Hepatocyte (in vitro differentiated cells): ENCODE measurements at regions not wholly inside any gene's neighbourhood (a gene's known extent, or its start where the extent isn't known, plus 50 kb on each side); places are given as distances from the start of the nearest gene placed in this dataset.

Experiments used
- DNase-seq: peaks from one replicate; pipeline ENCODE4 v3.0.0-alpha.2; 2016; ENCODE audit warnings: low spot score
- H2AFZ ChIP-seq: fragments of 200-600 bp; sonication (generic); 2 replicates; pipeline ENCODE4 v1.6.0; 2016; ENCODE audit warnings: antibody characterized with exemption, mild to moderate bottlenecking
- H3K27ac ChIP-seq: fragments of 200-600 bp; sonication (generic); 2 replicates; pipeline ENCODE4 v1.5.1; 2016; ENCODE audit warnings: mild to moderate bottlenecking
- H3K27me3 ChIP-seq: fragments of 200-600 bp; sonication (generic); 2 replicates; pipeline ENCODE4 v1.6.1; 2016
- H3K36me3 ChIP-seq: fragments of 200-600 bp; sonication (generic); replicated peaks from 2 replicates; pipeline ENCODE4 v1.5.1; 2016; ENCODE audit warnings: low read depth; ENCODE audit not compliant: insufficient read depth
- H3K4me1 ChIP-seq: fragments of 200-600 bp; sonication (generic); 2 replicates; pipeline ENCODE4 v1.5.1; 2016; ENCODE audit warnings: mild to moderate bottlenecking, moderate library complexity; ENCODE audit not compliant: insufficient read depth
- H3K4me2 ChIP-seq: fragments of 200-600 bp; sonication (generic); 2 replicates; pipeline ENCODE4 v1.6.0; 2016
- H3K4me3 ChIP-seq: fragments of 200-600 bp; sonication (generic); 2 replicates; pipeline ENCODE4 v1.5.1; 2016; ENCODE audit warnings: mild to moderate bottlenecking
- H3K79me2 ChIP-seq: fragments of 200-600 bp; sonication (generic); 2 replicates; pipeline ENCODE4 v1.6.0; 2017; ENCODE audit warnings: mild to moderate bottlenecking
- H3K9me2 ChIP-seq: fragments of 200-600 bp; sonication (generic); replicated peaks from 2 replicates; pipeline ENCODE4 v1.6.0; 2017; ENCODE audit warnings: mild to moderate bottlenecking; ENCODE audit not compliant: insufficient read depth
- H3K9me3 ChIP-seq: fragments of 200-600 bp; sonication (generic); 2 replicates; pipeline ENCODE4 v1.5.1; 2016; ENCODE audit warnings: low read depth, mild to moderate bottlenecking
- H4K20me1 ChIP-seq: fragments of 200-600 bp; sonication (generic); 2 replicates; pipeline ENCODE4 v1.6.0; 2016; ENCODE audit warnings: mild to moderate bottlenecking; ENCODE audit not compliant: insufficient read depth, poor library complexity, severe bottlenecking
- CTCF ChIP-seq: fragments of 200-600 bp; sonication (generic); IDR thresholded peaks from 2 replicates; pipeline ENCODE4 v1.5.1; 2016; ENCODE audit warnings: antibody characterized with exemption, mild to moderate bottlenecking; ENCODE audit not compliant: poor library complexity
- EZH2 ChIP-seq: fragments of 200-600 bp; sonication (generic); IDR thresholded peaks from 2 replicates; pipeline ENCODE4 v1.6.1; 2016; ENCODE audit warnings: antibody characterized with exemption, mild to moderate bottlenecking, borderline replicate concordance
- EZH2phosphoT487 ChIP-seq: fragments of 200-600 bp; sonication (generic); IDR thresholded peaks from one replicate; pipeline ENCODE4 v1.6.1; 2018; ENCODE audit warnings: antibody characterized with exemption, mild to moderate bottlenecking, low read depth, moderate library complexity; ENCODE audit not compliant: unreplicated experiment, severe bottlenecking
- WGBS: methylation state at CpG from one replicate; pipeline ENCODE4 v1.1.6; 2016; ENCODE audit warnings: low lambda C conversion rate; ENCODE audit errors: missing lambda C conversion rate; 5-methylcytosine and 5-hydroxymethylcytosine counted together

- Histone ChIP-seq H3K4me3 (no peak overlapping the region), H4K20me1 (no peaks in the 10 kb centered on the region), H3K9me3 (no peaks in the 10 kb centered on the region), H3K27ac (no peak overlapping the region), H3K27me3 (peaks cover 14% of the 10 kb centered on the region), H3K4me2 (no peak overlapping the region), H3K36me3 (no peaks in the 10 kb centered on the region), H2AFZ (no peak overlapping the region), H3K79me2 (no peaks in the 10 kb centered on the region), H3K4me1 (no peaks in the 10 kb centered on the region), H3K9me2 (no peaks in the 10 kb centered on the region)
- TF ChIP-seq EZH2: no peak
- TF ChIP-seq EZH2phosphoT487: no peak
- no peak for TF ChIP-seq CTCF
- no peak for DNase-seq
- WGBS: 81% methylated on average over 3 of the region's 3 CpGs
Observed at GRCh38 chr13:27847669-27848068, 55.4 kb downstream of the GSX1 start.

- no peaks in the 10 kb centered on the region for H3K36me3 ChIP-seq
- H3K27me3 ChIP-seq: peaks cover 18% of the 10 kb centered on the region
- TF ChIP-seq EZH2phosphoT487: no peak
- no peak overlapping the region for H3K4me2 ChIP-seq
- no peak overlapping the region for H2AFZ ChIP-seq
- H3K79me2 ChIP-seq: no peaks in the 10 kb centered on the region
- 77% methylated on average over 18 of the region's 18 CpGs for WGBS
- no peaks in the 10 kb centered on the region for H3K9me3 ChIP-seq
- no peak overlapping the region for H3K4me3 ChIP-seq
- H4K20me1 ChIP-seq: no peaks in the 10 kb centered on the region
- H3K9me2 ChIP-seq: no peaks in the 10 kb centered on the region
- H3K27ac ChIP-seq: no peak overlapping the region
- no peaks in the 10 kb centered on the region for H3K4me1 ChIP-seq
- DNase-seq: peak; percentile 52
Observed at GRCh38 chr13:27851096-27851850, 59.0 kb downstream of the GSX1 start.

- TF ChIP-seq CTCF (no peak), EZH2phosphoT487 (no peak), EZH2 (no peak)
- Histone ChIP-seq H3K9me2 (no peaks in the 10 kb centered on the region), H3K36me3 (no peaks in the 10 kb centered on the region), H3K27ac (no peak overlapping the region), H2AFZ (no peak overlapping the region), H3K79me2 (no peaks in the 10 kb centered on the region), H3K4me1 (no peaks in the 10 kb centered on the region), H3K27me3 (peaks cover 12% of the 10 kb centered on the region), H3K4me3 (no peak overlapping the region), H3K9me3 (no peaks in the 10 kb centered on the region), H3K4me2 (no peak overlapping the region), H4K20me1 (no peaks in the 10 kb centered on the region)
- DNase-seq: no peak
- 82% methylated on average over 5 of the region's 5 CpGs for WGBS
Observed at GRCh38 chr13:27852491-27852890, 60.2 kb downstream of the GSX1 start.

- Histone ChIP-seq H3K27ac (no peak overlapping the region), H4K20me1 (no peaks in the 10 kb centered on the region), H3K4me1 (no peaks in the 10 kb centered on the region), H3K36me3 (no peaks in the 10 kb centered on the region), H3K4me2 (no peak overlapping the region), H3K9me2 (no peaks in the 10 kb centered on the region), H3K79me2 (no peaks in the 10 kb centered on the region), H3K27me3 (peaks cover 16% of the 10 kb centered on the region), H3K9me3 (no peaks in the 10 kb centered on the region), H2AFZ (no peak overlapping the region), H3K4me3 (no peak overlapping the region)
- TF ChIP-seq CTCF (no peak), EZH2 (no peak), EZH2phosphoT487 (no peak)
- whole genome bisulfite sequencing: 66% methylated on average over 10 of the region's 10 CpGs
- DNase-seq: no peak
Observed at GRCh38 chr13:27853335-27853734, 61.1 kb downstream of the GSX1 start.
